ENCODE measurements at regions not wholly inside any gene's neighbourhood (a gene's known extent, or its start where the extent isn't known, plus 50 kb on each side); places are given as distances from the start of the nearest gene placed in this dataset.
"Not testable (repeated sequence)": the region's sequence is repeated elsewhere in the genome, so short reads cannot be mapped to it uniquely, and the experiment has no call there.

DNA sequence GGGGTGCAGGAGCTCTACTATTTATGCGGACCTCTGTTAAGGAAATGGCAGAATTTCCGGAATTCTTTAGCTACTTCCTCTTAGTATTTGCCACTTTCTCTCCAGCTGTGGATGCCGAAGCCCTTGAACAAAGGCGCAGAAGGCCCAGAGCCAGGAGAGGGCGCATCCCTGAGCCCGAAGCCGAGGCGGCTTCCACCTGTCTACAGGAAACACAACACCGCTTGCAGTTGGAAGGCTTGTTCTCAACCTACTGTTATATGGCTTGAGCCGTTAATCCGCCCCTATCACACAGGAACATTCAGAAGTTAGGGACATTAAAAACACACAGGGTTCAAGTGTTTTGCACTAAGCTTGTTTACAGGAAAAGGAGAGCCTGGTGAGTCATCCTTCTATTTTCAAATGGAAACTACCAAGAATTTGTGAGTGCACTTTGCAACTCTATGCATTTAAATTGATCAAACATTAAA lies 417.1 kb downstream of the BCKDHB start:
- no peak for DNase-seq (ENCODE audit: low read depth, low spot score)

DNA sequence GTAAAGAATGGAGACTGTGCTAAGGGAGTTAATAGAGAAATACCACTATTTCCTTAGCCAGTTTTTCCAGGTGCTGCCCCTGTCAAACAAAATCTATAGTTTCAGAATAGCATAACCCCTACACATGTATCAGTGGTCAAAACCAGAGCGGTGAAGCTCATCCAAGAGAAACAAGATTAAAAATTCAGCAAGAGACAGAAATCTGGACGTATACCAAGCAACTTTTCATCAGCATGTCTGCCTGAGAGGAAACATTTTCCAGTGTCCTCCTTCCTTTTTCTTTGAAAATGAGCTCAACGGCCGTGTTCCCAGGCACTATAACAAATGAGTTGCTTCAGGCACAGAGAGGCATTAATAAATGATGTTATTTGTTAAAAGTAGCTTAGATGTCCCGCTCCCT lies 416.5 kb downstream of the BCKDHB start:
- TF ChIP-seq FOXP2 (optimal IDR thresholded peaks at IDR 0.05; ENCODE audit: control extremely low read depth, extremely low read length, insufficient read depth) (no peak), EZH2 (IDR thresholded peaks at IDR 0.05) (no peak), POLR2AphosphoS5 (IDR thresholded peaks at IDR 0.05; ENCODE audit: borderline replicate concordance, low read depth, low read length) (no peak)
- no peaks in the 10 kb centered on the region for H3K9me3 ChIP-seq (ENCODE audit: low read depth, low read length)
- peak overlapping the region; percentile 23 for H3K9ac ChIP-seq (ENCODE audit: insufficient read length)
- peak overlapping the region; percentile 51 for H3K4me3 ChIP-seq
- H3K36me3 ChIP-seq (ENCODE audit: insufficient read depth, low read length) = no peaks in the 10 kb centered on the region
- H3K27ac ChIP-seq = peak overlapping the region; percentile 85
- DNase-seq (ENCODE audit: low read depth, low spot score) = no peak

More for the DNA sequence above, 417.1 kb downstream of the BCKDHB start:
- Histone ChIP-seq H3K9ac (ENCODE audit: insufficient read length) (no peak overlapping the region), H3K36me3 (ENCODE audit: insufficient read depth, low read length) (no peaks in the 10 kb centered on the region), H3K9me3 (ENCODE audit: low read depth, low read length) (no peaks in the 10 kb centered on the region), H3K4me3 (peak overlapping the region; percentile 51; the same call in 1 of the 2 replicates), H3K27ac (peak overlapping the region; percentile 85)
- peak; percentile 55 for TF ChIP-seq FOXP2 (optimal IDR thresholded peaks at IDR 0.05; ENCODE audit: control extremely low read depth, extremely low read length, insufficient read depth)
- TF ChIP-seq POLR2AphosphoS5 (IDR thresholded peaks at IDR 0.05; ENCODE audit: borderline replicate concordance, low read depth, low read length) = no peak
- TF ChIP-seq EZH2 (IDR thresholded peaks at IDR 0.05) = no peak

DNA sequence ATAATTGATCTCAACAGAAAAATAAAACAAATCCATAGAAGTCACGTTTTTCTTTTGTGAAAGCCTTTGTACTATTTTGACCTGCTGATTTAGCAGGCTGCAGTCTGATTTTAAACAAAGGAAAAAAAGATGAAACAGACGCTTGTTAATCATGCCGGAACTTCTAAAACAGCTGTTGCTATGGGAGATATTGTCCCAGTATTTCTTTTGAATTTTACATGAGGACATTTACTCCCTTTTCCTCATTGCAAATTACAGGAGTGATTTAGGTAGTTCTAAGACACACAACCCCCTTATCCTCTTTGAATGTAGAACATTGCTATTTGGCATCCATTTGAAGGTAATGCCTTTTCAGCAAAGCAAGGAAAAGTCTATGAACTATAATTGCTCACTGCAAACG lies 416.1 kb downstream of the BCKDHB start:
- Histone ChIP-seq H3K27ac (peak overlapping the region; percentile 85), H3K4me3 (peak overlapping the region; percentile 51), H3K36me3 (ENCODE audit: insufficient read depth, low read length) (no peaks in the 10 kb centered on the region), H3K9ac (ENCODE audit: insufficient read length) (no peak overlapping the region), H3K9me3 (ENCODE audit: low read depth, low read length) (no peaks in the 10 kb centered on the region)
- TF ChIP-seq POLR2AphosphoS5 (IDR thresholded peaks at IDR 0.05; ENCODE audit: borderline replicate concordance, low read depth, low read length) (no peak), FOXP2 (optimal IDR thresholded peaks at IDR 0.05; ENCODE audit: control extremely low read depth, extremely low read length, insufficient read depth) (no peak), EZH2 (IDR thresholded peaks at IDR 0.05) (no peak)
- no peak for DNase-seq (ENCODE audit: low read depth, low spot score)

DNA sequence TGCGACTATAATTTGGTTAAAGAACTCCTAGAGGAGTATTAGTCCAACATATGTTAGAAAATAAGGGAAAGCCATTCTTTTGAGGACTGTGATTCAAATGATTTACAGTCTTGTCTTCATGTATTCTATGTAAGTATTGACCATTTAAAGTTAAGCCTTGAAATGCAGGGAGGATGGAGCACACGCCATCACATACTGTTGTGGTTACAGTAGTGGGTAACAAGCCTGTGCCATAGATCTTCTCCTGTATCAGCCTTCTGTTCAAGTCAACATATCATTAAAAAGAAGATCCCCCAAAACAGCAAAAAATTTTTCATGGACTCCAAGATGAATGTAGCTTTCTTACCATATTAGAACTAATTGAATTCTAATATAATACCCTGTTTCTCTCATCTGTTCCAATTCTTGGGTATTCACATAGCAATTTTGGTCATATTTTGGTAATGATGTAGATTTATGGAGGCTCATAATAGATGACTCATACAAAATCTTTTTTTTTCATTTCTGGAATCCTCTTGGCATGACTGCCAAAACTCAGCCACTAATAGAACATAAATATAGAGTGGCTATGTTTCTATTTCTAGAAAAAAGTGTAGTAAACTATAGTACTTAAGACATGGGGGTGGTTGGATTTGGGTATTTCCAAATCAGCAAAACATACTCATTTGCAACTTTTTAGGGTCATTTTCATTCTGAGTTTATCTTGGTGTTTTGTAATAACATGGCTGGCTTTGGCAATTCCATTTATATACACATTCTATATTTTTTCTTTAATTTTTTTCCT lies 413.5 kb downstream of the BCKDHB start:
- DNase-seq (ENCODE audit: low read depth, low spot score) = no peak
- H3K27ac ChIP-seq = peak overlapping the region; percentile 73; the same call in 1 of the 2 replicates
- no peaks in the 10 kb centered on the region for H3K9me3 ChIP-seq (ENCODE audit: low read depth, low read length)
- no peak for TF ChIP-seq FOXP2 (optimal IDR thresholded peaks at IDR 0.05; ENCODE audit: control extremely low read depth, extremely low read length, insufficient read depth)
- TF ChIP-seq EZH2 (IDR thresholded peaks at IDR 0.05) = no peak
- no peak for TF ChIP-seq POLR2AphosphoS5 (IDR thresholded peaks at IDR 0.05; ENCODE audit: borderline replicate concordance, low read depth, low read length)
- no peaks in the 10 kb centered on the region for H3K36me3 ChIP-seq (ENCODE audit: insufficient read depth, low read length)
- H3K4me3 ChIP-seq = no peak overlapping the region
- no peak overlapping the region for H3K9ac ChIP-seq (ENCODE audit: insufficient read length)

DNA sequence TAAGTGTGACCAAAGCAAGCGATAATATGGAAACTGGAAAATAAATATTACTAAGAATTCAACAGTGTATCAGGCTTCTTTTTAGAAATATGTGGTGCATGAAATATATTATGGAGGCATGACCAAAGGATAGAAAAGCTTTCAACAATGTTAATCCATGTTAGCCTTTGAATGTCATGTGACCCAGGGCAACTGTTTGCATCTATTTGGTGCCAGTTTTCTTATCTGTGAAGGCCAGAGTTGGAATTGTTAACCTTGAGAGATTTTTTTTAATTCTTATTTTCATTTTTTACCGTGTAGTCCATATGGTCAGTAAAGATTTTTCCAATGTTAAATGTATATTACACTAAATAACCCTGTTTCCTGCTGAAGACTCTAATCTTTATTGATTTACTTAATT lies 411.1 kb downstream of the BCKDHB start:
- Histone ChIP-seq H3K9me3 (ENCODE audit: low read depth, low read length) (no peaks in the 10 kb centered on the region), H3K9ac (ENCODE audit: insufficient read length) (no peak overlapping the region), H3K4me3 (no peak overlapping the region), H3K27ac (no peak overlapping the region), H3K36me3 (ENCODE audit: insufficient read depth, low read length) (no peaks in the 10 kb centered on the region)
- DNase-seq (ENCODE audit: low read depth, low spot score) = no peak
- TF ChIP-seq EZH2 (IDR thresholded peaks at IDR 0.05) (no peak), POLR2AphosphoS5 (IDR thresholded peaks at IDR 0.05; ENCODE audit: borderline replicate concordance, low read depth, low read length) (no peak), FOXP2 (optimal IDR thresholded peaks at IDR 0.05; ENCODE audit: control extremely low read depth, extremely low read length, insufficient read depth) (no peak)

- H3K27ac ChIP-seq; H3K9ac ChIP-seq (ENCODE audit: insufficient read length); H3K36me3 ChIP-seq (ENCODE audit: insufficient read depth, low read length); H3K4me3 ChIP-seq; DNase-seq (ENCODE audit: low read depth, low spot score); H3K9me3 ChIP-seq (ENCODE audit: low read depth, low read length): not testable (repeated sequence)
These were observed 404.1 kb downstream of the BCKDHB start for GRCh38 chr6:80510521-80510920.

DNA sequence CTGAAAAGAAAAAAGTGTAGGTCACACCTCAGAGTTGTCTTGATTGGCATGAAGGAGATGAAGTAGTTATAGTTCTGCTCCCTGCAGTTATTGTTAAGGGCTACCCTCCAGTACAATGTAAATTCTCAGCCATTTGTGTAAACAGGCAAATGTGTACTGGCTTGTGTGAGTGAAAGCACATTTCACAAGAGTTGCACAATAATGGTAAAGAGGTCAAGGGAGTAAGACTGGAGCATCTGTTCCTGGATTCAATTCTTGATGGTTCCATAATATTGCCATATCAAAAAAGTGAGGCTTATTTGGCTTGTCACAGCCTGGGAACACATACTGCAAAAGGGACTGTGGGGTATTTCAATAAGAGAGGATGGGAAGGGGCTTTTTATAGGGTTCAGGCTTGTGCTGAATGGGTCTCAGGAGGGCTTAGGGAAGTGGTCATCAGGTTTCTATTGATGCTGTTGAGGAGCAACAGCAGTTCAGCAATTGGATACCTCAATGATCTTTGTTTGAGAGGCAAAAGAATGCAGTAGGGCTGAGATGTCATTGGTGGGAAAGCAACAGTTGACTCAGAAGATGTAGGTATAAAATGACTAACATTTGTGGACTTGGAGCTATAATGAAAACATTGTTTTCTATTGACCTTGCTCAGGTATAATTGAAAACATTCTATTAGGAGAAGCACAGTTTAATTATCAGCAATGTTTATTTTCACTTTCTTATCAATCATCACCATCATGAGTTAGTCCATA lies 402.6 kb downstream of the BCKDHB start:
- no peak for DNase-seq (ENCODE audit: low read depth, low spot score)
- no peaks in the 10 kb centered on the region for H3K9me3 ChIP-seq (ENCODE audit: low read depth, low read length)
- TF ChIP-seq FOXP2 (optimal IDR thresholded peaks at IDR 0.05; ENCODE audit: control extremely low read depth, extremely low read length, insufficient read depth) (no peak), POLR2AphosphoS5 (IDR thresholded peaks at IDR 0.05; ENCODE audit: borderline replicate concordance, low read depth, low read length) (no peak), EZH2 (IDR thresholded peaks at IDR 0.05) (no peak)

GRCh38 chr6:80504882-80505281 lies 398.4 kb downstream of the BCKDHB start:
- no peak overlapping the region for H3K4me3 ChIP-seq
- no peaks in the 10 kb centered on the region for H3K36me3 ChIP-seq (ENCODE audit: insufficient read depth, low read length)
- TF ChIP-seq POLR2AphosphoS5 (IDR thresholded peaks at IDR 0.05; ENCODE audit: borderline replicate concordance, low read depth, low read length) (no peak), EZH2 (IDR thresholded peaks at IDR 0.05) (no peak), FOXP2 (optimal IDR thresholded peaks at IDR 0.05; ENCODE audit: control extremely low read depth, extremely low read length, insufficient read depth) (no peak)
- no peak overlapping the region for H3K9ac ChIP-seq (ENCODE audit: insufficient read length)
- H3K27ac ChIP-seq = no peak overlapping the region
- H3K9me3 ChIP-seq (ENCODE audit: low read depth, low read length) = no peaks in the 10 kb centered on the region
- DNase-seq (ENCODE audit: low read depth, low spot score) = no peak

More for the DNA sequence above, 402.6 kb downstream of the BCKDHB start:
- Histone ChIP-seq H3K9ac (ENCODE audit: insufficient read length) (no peak overlapping the region), H3K36me3 (ENCODE audit: insufficient read depth, low read length) (no peaks in the 10 kb centered on the region), H3K27ac (no peak overlapping the region), H3K4me3 (no peak overlapping the region)
